DOHH2 (cell line): ENCODE measurements at regions not wholly inside any gene's neighbourhood (a gene's known extent, or its start where the extent isn't known, plus 50 kb on each side); places are given as distances from the start of the nearest gene placed in this dataset.

Experiments used
- EZH2phosphoT487 ChIP-seq: fragments of 200-600 bp; sonication (generic); IDR thresholded peaks from 2 replicates; pipeline ENCODE4 v1.6.1; 2017; ENCODE audit warnings: borderline replicate concordance, mild to moderate bottlenecking, antibody characterized with exemption, low read length, moderate library complexity, mixed read lengths
- TF ChIP-seq, protein P1 (sequence below): fragments of 200-600 bp; sonication (generic); IDR thresholded peaks from one replicate; pipeline ENCODE4 v1.5.1; 2014; ENCODE audit warnings: antibody characterized with exemption, mild to moderate bottlenecking, low read depth, low read length; ENCODE audit not compliant: poor library complexity, severe bottlenecking

DNA sequence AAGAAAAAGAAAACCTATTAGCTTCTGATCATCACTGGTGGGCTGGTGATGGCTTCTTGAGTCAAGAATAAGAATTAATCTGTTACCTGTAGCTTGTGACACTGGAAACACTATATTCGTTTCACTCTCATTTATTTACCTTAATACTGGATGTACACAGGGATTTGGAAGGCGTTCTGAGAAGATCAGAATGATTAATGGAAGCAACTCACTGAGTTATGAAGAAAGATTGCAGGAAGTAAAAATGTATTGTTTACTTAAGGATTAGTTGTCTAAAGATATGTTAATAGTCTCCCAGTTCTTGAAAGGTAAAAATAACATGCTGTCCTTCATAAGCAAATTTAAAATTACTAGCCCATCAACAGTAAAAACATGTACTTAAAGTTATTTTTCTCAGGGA is 644.9 kb upstream of the NCAM2 start:
- TF ChIP-seq EZH2phosphoT487, result no peak
- TF ChIP-seq, protein P1, sequence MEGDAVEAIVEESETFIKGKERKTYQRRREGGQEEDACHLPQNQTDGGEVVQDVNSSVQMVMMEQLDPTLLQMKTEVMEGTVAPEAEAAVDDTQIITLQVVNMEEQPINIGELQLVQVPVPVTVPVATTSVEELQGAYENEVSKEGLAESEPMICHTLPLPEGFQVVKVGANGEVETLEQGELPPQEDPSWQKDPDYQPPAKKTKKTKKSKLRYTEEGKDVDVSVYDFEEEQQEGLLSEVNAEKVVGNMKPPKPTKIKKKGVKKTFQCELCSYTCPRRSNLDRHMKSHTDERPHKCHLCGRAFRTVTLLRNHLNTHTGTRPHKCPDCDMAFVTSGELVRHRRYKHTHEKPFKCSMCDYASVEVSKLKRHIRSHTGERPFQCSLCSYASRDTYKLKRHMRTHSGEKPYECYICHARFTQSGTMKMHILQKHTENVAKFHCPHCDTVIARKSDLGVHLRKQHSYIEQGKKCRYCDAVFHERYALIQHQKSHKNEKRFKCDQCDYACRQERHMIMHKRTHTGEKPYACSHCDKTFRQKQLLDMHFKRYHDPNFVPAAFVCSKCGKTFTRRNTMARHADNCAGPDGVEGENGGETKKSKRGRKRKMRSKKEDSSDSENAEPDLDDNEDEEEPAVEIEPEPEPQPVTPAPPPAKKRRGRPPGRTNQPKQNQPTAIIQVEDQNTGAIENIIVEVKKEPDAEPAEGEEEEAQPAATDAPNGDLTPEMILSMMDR, result no peak
